HG02870 (cell line): ENCODE measurements at regions not wholly inside any gene's neighbourhood (a gene's known extent, or its start where the extent isn't known, plus 50 kb on each side); places are given as distances from the start of the nearest gene placed in this dataset.
A peak's percentile ranks its signal among the peaks of the same experiment; 100 is the strongest.
"Not testable (repeated sequence)": the region's sequence is repeated elsewhere in the genome, so short reads cannot be mapped to it uniquely, and the experiment has no call there.

Experiments used
- ATAC-seq: cut with Tn5 transposase; IDR thresholded peaks from one replicate; pipeline ENCODE4 v1.9.1; 2021; ENCODE audit warnings: mild to moderate bottlenecking, moderate library complexity; ENCODE audit not compliant: unreplicated experiment

DNA sequence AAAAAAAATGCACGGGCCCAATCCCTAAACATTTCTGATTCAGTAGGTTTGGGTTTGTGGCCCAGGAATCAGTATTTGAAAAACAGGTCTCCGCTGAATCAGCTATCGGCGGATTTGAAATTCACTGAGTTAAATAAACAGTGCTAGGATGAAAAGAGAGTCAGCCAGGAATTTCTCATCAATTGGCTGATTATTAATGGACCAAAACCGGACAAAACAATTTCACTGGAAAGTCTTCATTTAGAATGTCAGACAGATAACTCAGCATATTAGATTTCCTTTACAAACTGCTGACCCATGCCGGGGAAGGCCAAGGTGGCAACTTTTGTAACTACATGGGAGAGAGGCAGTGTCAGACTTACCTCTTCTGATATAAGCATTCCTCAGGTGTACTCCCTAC lies 99.4 kb upstream of the LSM6 start:
- ATAC-seq: no peak

DNA sequence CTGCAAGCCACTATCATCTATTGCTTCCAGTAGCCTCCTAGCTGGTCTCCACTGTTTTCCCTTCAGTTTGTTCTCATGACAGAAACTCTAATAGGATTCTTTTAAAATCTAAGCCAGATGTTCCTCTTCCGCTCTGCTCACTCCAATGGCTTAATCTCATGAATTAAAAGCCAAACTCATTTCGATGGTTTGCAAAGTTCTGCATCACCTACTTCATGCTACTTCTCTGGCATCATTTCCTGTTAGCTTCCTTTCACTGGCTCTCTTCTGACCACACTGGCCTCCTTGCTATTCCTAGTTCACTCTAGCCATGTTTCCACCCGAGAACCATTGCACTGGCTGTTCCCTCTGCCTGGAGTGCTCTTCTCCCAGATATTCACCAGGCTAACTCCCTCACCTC lies 102.0 kb upstream of the LSM6 start:
- ATAC-seq: no peak

DNA sequence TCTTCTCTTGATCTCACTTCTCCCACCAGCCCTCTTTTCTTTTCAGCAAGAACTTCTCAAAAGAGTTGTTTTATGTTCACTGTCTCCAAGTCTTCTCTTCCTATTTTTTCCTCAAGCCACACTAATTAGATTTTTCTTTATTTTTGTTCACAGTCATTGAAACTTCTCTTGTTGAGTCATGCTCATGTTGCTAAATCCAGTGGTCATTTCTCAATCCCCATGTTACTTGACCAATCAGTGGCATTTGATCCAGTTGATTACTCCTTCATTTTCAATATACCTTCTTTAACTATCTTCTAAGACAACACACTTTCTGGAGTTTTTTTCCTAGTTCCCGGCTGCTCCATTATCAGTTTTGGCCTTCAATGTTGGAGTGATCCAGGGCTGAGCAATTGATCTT lies 103.1 kb upstream of the LSM6 start:
- ATAC-seq: no peak

DNA sequence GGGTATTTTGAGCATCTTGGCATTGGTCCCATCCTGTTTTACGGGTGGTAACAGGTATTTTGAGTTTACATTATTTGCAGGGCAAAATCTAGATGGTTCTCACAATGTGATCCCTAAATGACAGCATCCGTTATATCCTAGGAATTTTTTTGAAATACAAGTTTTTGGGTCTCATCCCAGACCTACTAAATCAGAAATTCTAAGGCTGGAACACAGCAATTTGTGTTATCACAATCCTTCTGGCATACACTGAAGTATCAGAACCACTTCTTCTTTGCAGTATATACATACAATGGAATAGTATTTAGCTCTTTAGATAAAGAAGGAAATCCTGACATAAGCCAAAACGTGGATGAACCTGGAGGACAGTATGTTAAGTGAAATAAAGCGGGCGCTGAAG lies 104.1 kb upstream of the LSM6 start:
- no peak for ATAC-seq

DNA sequence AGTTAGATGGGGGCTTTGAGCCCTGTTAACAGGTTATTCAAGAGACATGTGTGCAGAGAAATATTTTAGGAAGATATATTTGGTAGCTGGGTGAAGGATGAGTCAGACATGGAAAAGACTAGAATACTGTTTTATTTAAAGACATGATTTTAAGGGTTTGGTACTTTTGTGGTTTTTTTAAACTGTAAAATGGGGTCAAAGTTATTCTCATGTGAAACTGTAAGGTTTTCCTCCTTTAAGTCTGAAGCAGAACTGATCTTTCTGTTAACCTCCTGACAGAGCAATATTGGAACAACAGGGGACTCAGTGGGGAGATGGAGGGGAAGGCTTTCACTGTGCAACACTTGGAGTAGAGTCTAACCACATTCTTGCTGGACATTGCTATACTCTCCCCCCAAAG lies 112.4 kb upstream of the LSM6 start:
- peak; percentile 28 for ATAC-seq

DNA sequence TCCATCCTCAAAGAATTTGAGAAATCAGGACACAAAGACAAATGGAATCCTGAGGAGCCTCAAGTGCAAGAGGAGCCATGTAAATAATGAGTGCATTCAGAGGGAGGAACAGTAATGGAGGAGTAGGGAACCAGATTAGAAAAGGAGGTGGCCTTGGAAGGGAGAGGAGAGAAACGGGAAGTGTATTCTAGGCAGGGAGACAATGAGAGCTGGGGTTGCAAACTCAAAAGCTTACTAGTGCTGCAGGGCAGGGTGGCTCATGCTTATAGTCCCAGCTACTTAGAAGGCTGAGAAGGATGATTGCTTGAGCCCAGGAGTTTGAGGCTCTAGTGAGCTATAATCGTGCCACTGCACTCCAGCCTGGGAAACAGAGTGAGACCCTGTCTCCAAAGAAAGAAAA lies 113.2 kb upstream of the LSM6 start:
- no peak for ATAC-seq

DNA sequence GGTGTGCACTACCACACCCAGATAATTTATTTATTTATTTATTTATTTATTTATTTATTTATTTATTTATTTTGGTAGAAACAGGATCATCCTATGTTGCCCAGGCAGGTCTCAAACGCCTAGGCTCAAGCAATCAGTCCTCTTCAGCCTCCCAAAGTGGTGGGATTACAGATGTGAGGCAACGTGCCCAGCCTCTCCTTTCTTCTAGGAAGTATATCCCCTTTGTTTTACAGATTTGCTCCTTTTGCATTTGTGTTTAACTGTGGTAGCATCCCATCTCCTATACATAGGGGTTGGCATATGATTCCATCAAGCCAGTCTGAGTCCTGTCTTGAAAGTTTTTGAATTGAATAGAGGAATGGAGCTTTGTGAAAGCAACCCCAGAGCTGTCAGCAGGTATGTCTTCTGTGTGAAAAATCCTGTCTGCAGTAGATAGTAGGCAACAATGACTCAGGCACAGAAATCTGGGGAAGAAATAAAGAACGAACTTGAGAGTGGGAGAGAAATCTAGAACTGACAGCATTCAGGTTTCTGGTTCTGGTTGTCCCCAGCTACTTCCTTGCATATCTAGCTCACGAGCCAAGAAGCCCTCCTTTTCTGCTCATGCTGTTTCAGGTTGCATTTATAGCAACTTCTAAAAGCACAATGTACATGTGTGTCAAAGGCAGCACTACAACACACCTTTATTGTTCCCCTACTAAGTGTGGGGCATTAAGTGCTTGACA lies 113.7 kb upstream of the LSM6 start:
- ATAC-seq: no peak

DNA sequence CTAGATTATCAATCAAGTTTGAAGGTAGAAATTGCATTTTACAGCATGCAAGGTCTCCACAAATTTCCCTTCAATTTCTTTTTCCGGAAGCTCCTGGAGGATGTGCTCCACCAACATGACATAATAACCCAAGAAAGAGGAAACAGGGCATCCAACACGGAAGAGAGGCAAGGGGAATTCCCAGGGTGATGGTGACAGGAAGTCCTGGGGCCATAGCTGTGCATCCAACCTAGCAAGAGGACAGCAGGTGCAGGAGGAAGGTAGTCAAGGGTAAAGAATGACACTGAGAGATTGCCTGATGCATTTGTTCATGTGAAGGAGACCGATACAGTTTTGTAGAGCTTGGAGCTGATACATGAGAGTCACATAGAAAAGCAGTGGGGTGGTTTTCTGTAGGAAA lies 115.7 kb upstream of the LSM6 start:
- peak; percentile 71 for ATAC-seq

DNA sequence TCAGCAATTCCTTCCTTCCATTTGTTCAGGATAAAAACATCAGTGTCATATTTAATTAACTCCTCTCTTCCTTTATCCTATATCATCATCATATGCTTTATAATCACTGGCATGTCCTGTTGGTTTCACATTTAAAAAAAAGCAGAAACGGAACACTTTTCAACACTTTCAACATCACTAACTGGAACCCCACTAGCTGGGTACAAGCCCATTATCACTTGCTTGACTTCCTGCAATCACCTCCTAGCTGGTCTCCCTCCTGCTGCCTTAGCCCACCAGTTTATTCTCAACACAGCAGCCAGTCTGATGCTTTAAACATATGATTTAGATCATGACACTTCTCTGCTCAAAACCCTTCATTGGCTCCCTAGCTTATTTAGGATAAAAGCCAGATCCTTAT lies 116.4 kb upstream of the LSM6 start:
- ATAC-seq: peak; percentile 19

DNA sequence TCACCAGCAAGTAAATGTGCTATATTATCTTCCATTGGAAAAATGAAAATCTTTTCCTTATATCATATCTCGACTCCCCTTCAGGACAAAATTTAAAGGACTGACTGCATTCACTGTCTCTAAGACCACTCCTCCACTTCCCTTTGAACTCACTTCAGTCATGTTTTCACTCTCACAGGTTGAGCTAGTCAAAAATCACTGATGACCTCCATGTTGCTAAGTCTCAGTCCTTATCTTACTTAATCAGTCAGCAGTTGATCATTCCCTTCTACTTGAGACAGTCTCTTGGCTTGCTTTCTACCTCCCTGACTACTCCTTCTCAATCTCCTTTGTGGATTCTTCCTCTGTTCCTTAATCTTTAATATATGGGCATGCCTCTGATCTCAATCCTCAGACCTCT lies 117.0 kb upstream of the LSM6 start:
- ATAC-seq: no peak

DNA sequence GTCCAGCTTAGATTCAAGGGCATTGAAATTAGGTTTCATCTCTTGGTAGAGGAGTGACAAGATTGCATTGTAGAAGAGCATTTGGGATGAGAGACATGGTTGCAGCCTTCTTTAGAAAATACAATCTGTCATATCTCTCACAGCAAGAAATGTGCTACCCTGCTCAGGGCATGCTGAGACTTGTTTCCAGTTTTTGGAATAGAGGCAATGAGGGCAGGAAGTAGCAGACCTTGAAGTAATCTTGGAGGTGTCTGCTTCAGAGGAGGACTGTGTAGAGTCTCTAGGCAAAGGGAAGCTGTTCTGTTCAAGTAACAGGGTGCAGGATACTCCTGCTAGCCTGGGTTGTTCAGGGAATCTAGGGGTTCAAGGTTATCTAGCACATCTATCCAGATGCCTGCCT lies 116.1 kb upstream of the ZNF827 start:
- peak; percentile 45 for ATAC-seq

DNA sequence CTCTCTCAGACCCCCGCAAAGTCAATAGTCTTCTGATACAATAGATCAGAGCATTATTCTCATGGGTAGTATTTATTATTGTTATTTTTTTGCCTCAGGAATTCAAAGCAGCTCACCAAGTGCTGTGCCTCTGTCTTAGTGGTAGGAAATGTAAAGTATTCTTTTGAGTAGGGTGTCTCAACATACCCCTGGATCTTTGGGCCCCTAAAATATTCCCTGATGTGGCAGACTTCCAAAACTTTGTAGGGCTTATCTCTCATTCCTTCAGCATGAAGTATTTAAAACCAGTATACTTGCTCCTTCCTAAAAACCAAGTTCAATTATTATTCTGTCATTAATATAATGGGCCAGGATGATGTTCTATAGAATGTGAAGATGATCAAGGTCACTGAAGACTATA lies 115.3 kb upstream of the ZNF827 start:
- no peak for ATAC-seq

DNA sequence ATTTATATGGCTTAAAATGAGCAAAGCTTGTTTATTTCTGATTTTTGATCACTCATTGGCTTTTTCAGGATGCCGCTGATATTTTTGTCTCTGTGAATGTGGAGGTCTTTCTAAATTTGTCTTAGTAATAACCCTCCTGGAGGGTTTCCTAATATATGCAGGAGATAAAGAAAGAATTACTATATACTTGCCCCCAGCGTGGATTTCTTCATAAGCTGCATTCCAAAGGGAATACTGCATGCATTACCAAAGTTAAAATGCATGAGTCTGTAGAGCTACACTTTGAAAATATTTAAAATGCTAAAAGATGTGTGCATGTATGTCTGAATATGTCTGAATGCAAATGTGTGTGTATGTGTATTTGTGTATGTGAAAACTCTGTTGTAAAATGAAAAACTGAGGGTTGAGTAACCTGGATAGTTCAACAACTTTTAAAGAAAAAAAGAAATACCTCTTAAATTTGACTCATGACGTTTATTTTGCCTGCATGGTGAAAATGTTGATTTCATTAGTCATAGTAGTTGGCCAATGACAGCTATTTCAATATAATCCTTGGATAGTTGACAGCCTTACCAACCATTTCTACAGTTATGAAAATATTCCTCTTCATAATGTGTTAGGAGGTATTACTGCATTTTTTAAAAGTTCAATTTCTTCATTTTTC lies 113.2 kb upstream of the ZNF827 start:
- no peak for ATAC-seq

DNA sequence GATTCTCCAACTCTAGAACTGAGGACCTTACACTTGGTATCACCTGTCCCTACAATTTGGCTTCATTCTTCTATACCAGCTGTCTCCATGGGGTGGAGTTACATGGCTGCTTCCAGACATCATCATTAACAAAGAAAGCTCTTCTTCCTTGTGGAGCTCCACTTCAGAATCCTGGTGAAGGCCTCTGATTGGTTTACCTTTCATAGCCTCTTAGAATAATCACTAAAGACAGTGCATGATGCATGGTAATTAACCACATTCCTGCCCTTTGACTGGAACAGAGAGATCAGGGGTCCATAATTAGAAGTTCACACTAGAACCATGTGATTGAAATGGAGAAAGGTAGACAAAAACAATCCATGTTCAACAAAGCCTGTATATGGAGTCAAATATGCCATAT lies 112.6 kb upstream of the ZNF827 start:
- ATAC-seq: no peak

DNA sequence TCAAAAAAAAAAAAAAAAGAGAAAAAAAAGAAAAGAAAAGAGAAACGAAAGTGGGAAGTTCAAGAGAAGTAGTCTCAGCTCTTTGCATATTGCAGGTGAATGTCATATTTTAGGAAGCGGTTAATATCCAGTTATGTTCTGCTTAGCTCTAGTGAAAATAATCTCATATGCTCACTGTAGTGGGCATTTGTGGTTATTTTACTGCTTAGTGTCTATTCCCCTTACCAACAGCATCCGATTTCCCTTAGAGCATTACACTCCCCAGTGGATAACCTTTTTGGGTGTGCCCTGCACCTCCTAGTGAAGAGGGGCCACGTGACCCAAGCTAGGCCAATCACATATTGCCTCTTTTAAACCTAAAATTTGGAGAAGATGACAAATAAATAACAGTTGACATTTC lies 111.2 kb upstream of the ZNF827 start:
- ATAC-seq: peak; percentile 82

DNA sequence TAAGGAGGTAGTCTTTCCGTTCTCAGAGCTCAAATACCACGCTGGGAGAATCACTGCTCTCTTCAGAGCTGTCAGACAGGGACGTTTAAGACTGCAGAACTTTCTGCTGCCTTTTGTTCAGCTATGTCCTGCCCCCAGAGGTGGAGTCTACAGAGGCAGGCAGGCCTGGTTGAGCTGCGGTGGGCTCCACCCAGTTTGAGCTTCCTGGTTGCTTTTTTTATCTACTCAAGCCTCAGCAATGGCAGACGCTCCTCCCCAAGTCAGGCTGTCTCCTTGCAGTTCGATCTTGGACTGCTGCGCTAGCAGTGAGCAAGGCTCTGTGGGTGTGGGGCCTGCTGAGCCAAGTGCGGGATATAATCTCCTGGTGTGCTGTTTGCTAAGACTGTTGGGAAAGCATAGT lies 109.1 kb upstream of the ZNF827 start:
- ATAC-seq: not testable (repeated sequence)

DNA sequence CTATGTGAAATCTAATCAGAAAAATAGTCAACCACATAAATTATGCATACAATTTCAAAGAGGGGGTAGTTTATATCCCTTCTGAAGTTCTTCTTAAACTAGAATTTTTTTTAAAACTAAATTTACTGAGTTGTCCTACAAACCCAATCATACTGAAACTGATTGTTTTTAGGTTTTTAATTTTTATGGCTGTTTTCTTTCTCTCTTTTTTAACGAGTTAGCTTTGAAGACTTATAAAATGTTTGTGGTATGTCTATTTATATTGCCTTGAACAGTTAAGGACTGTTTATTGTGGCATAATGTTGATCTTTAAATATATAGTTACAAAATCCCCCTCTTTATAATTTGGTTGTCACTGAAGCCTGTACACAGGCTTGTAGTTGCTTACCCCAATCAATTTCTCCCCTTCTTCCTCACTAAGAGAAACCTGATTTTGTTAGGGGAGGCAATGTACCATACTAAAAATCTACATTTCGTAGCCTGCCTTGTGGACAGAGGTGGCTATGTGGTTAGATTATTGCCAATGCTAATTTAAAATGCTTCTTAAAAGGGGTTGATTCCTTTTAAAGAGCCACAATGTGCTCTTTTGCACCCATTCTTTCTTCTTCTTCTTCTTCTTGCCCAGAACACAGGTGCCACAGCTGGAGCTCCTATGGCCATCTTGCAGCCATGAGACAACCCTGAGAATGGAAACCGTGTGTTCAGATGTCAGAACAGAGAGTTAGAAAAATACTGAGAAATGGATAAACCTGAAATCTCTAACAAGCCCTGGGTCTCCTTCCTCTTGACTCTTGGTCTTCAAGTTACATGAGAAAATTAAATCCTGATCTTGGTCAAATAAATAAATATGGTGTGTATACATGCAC lies 102.7 kb upstream of the ZNF827 start:
- peak; percentile 62 for ATAC-seq

DNA sequence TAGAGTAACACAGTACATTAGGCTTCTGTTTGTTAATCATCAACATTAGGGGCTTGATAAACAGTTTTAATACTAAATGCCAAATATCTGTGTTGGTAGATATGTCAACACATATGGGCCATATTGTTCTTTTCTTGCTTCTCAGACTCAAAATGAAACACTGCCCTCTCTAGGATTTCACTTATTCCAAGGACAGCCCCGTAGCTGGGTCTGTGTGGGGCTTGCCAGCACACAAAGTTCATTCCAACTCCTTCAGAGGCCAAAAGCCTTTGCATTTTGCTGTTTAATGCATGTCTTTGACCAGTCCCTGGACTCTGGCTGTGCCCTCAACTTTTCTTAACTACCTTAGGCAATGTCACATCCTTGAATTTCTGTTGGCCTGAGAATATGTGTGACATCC lies 102.0 kb upstream of the ZNF827 start:
- ATAC-seq: no peak

DNA sequence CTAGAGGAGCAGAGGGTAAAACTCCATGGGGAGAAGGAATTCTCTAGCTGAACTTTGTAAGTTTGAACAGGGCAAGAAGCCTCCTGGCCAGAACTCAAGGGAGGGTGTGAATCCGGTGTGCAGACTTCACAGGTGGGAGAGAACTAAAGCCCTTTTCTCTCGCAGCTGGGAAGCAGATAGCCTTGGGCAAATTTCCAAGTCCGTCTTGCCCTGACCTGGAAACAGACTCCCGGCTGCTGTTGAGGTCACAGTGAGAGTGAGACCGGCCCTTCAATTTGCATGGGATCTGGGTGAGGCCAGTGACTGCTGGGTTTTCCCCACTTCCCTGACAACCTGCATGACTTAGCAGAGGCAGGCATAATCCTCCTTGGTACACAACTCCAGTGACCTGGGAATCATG lies 94.5 kb upstream of the ZNF827 start:
- no peak for ATAC-seq

DNA sequence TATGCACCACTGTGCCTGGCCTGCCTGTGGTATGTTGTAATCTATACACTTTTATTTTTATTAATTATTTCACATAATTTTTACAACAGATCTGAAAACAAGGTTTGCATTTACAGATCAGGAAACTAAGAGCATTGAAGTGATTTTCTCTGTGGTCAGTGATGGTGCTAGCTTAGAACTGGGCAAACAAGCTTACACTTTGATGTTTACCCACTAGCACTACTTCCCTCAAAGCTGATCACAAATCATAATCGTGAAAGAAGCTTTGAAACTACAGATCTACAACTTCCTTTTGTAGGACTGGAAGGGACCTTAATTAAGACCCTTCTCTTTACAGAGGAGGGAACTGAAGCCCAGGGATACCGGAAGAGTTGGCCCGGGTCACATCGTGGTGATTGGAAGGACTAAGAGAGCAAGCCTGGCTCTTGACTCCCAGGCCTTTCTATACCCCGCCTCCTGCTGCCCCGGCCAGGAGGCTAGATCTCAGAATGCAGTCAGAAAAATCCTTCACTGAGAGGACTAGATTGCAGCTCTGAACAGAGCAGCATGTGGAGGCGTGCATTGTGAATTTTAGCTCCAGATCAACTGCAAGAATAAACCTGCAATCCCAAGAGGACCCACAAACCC lies 93.7 kb upstream of the ZNF827 start:
- ATAC-seq: peak; percentile 24

DNA sequence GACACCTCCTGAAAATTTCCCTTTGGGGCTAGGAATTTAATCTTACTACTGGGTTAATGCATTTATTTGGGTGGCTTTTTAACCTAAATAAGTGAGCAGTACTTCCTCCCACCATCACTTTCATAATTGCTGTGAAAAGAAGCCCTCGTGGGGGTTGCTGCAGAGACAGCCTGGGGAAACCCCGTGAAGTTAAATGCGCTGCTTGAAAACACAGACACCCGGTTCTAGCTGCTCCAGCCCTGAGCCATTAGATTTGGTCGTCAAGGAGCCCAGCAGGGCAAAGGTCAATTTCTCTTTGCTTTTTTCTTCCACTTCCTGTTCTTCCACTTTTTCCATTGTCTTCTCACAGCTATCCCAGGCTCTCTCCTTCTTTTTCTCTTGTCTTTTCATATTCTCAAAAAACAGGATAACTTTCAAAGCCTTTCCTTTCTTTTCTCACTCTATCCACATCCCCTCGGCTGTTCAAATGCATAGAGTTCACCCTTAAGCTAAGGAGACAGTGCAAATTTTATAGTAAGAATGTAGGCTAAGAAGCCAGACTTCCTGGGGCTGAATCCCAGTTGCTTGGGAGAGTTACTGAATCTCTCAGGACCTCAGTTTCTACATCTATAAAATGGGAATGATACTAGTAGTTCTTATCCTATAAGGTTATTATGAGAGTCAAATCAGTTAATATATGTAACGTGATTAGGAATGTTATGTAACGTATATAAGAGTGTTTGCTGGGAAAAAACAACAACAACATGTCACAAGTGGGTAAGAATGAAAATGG lies 91.5 kb upstream of the ZNF827 start:
- ATAC-seq: peak; percentile 84
